ENCODE measurements at regions not wholly inside any gene's neighbourhood (a gene's known extent, or its start where the extent isn't known, plus 50 kb on each side); places are given as distances from the start of the nearest gene placed in this dataset.
"Not testable (repeated sequence)": the region's sequence is repeated elsewhere in the genome, so short reads cannot be mapped to it uniquely, and the experiment has no call there.

DNA sequence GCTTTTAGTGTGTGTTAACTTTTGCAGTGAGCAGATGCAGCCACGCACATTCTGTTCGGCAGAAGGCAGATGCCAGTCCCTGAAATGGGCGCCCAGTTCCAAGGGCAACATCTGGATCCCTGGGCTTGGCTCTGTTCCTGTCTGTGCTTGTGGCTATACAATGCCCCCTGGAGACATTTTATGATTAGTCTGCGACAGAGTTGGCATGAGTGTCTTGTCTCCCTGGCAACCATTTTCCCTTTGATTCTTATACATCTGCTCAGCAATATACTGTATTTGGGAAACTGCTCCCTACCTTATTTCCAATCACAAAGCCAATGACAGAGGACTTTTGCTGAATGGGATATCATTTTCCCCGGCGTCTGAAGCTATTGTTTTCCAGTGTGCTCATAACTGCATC, 1629.5 kb upstream of the GOT2 start:
- no peaks in the 10 kb centered on the region for H3K36me3 ChIP-seq (ENCODE audit: control insufficient read depth in 4 of 4, insufficient read depth in 4 of 4, low read length in 3 of 4)
- 98% methylated on average over 6 of the region's 6 CpGs for WGBS (ENCODE audit: insufficient coverage)
- H3K4me3 ChIP-seq (ENCODE audit: control insufficient read depth in 1 of 7, extremely low read depth in 1 of 7, insufficient read depth in 4 of 7, low read depth in 2 of 7, low read length in 6 of 7) = no peak overlapping the region
- no peaks in the 10 kb centered on the region for H3K4me1 ChIP-seq (ENCODE audit: control extremely low read depth in 1 of 4, control insufficient read depth in 4 of 4, insufficient read depth in 4 of 4, low read length in 3 of 4)
- H3K27ac ChIP-seq (ENCODE audit: insufficient read depth in 1 of 2, low read depth in 1 of 2, low read length in 2 of 2, poor library complexity in 1 of 2, severe bottlenecking in 2 of 2) = no peak overlapping the region
- CTCF ChIA-PET = no interaction called here
- H3K9me3 ChIP-seq (ENCODE audit: control extremely low read depth in 1 of 5, control insufficient read depth in 4 of 5, insufficient read depth in 2 of 5, low read depth in 1 of 5, low read length in 4 of 5) = no peaks in the 10 kb centered on the region
- POLR2A ChIA-PET = no interaction called here
- DNase-seq = no peak
- H3K27me3 ChIP-seq (replicated peaks in 2 of 5; ENCODE audit: control insufficient read depth in 4 of 5, insufficient read depth in 5 of 5, low read length in 4 of 5) = no peaks in the 10 kb centered on the region

DNA sequence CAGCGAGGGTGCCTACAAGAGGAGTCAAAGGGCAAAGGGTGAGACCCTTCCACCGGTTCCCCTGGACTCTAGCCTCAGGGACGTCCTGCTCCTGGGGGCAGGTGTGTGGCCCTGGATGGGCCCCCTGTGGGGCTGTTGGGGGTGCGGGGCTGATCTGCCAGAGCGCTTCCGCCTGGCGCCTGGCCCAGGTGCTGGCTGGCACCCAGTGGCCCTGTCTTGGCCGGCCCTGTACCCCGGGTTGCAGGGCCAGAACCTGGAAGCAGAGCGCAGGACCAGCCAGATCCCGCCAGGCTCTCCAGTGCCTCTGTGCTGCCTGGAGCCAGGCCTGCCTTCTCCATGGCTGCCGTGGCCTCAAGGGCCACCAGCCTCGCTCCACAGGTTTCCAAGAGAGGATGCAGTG, 1625.8 kb upstream of the GOT2 start:
- WGBS (ENCODE audit: insufficient coverage) = 98% methylated on average over 11 of the region's 13 CpGs
- CTCF ChIA-PET; H3K4me3 ChIP-seq (ENCODE audit: control insufficient read depth in 1 of 7, extremely low read depth in 1 of 7, insufficient read depth in 4 of 7, low read depth in 2 of 7, low read length in 6 of 7); H3K4me1 ChIP-seq (ENCODE audit: control extremely low read depth in 1 of 4, control insufficient read depth in 4 of 4, insufficient read depth in 4 of 4, low read length in 3 of 4); H3K27ac ChIP-seq (ENCODE audit: insufficient read depth in 1 of 2, low read depth in 1 of 2, low read length in 2 of 2, poor library complexity in 1 of 2, severe bottlenecking in 2 of 2); H3K9me3 ChIP-seq (ENCODE audit: control extremely low read depth in 1 of 5, control insufficient read depth in 4 of 5, insufficient read depth in 2 of 5, low read depth in 1 of 5, low read length in 4 of 5); H3K27me3 ChIP-seq (replicated peaks in 2 of 5; ENCODE audit: control insufficient read depth in 4 of 5, insufficient read depth in 5 of 5, low read length in 4 of 5); POLR2A ChIA-PET; H3K36me3 ChIP-seq (ENCODE audit: control insufficient read depth in 4 of 4, insufficient read depth in 4 of 4, low read length in 3 of 4); DNase-seq: not testable (repeated sequence)

DNA sequence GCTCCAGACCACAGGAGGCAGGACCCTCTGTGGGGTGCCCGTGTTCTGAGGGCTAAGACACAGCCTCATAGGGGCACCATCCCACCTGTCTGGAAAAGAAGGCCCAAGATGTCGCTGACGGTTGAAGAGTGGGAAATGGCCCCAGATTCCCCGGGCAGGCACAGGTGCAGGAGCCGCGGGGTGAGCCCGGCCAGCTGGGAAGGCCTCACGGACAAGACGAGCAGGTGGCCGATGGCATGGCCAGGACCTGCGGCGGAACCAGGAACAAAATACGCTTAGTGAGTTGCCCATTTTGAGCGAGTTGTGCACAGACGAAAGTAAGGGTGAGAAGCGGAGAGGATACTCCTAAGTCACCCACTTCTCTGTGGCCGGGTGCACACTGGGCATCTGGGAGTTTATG, 1625.3 kb upstream of the GOT2 start:
- DNase-seq; H3K27ac ChIP-seq (ENCODE audit: insufficient read depth in 1 of 2, low read depth in 1 of 2, low read length in 2 of 2, poor library complexity in 1 of 2, severe bottlenecking in 2 of 2); H3K4me1 ChIP-seq (ENCODE audit: control extremely low read depth in 1 of 4, control insufficient read depth in 4 of 4, insufficient read depth in 4 of 4, low read length in 3 of 4); H3K36me3 ChIP-seq (ENCODE audit: control insufficient read depth in 4 of 4, insufficient read depth in 4 of 4, low read length in 3 of 4); POLR2A ChIA-PET; H3K9me3 ChIP-seq (ENCODE audit: control extremely low read depth in 1 of 5, control insufficient read depth in 4 of 5, insufficient read depth in 2 of 5, low read depth in 1 of 5, low read length in 4 of 5); CTCF ChIA-PET; H3K4me3 ChIP-seq (ENCODE audit: control insufficient read depth in 1 of 7, extremely low read depth in 1 of 7, insufficient read depth in 4 of 7, low read depth in 2 of 7, low read length in 6 of 7); H3K27me3 ChIP-seq (replicated peaks in 2 of 5; ENCODE audit: control insufficient read depth in 4 of 5, insufficient read depth in 5 of 5, low read length in 4 of 5): not testable (repeated sequence)
- WGBS (ENCODE audit: insufficient coverage) = 94% methylated on average over 16 of the region's 17 CpGs

DNA sequence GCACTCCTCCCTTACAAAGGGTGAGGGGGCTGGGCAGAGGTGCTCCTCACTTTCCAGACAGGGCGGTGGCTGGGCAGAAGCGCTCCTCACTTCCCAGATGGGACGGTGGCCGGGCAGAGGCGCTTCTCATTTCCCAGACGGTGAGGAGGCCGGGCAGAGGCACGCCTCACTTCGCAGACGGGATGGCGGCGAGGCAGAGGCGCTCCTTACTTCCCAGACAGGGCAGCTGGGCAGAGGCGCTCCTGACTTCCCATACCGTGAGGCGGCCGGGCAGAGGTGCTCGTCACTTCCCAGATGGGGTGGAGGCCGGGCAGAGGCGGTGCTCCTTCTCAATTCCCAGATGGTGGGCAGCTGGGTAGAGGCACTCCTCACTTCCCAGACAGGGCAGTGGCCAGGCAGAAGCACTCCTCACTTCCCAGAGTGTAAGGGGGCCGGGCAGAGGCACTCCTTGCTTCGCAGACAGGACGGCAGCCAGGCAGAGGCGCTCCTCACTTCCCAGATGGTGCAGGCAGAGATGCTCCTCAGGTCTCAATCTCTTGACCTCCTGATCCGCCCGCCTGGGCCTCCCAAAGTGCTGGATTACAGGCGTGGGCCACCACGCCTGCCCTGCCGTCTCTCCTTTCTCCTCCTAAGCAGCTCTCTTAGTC, 1623.9 kb upstream of the GOT2 start:
- POLR2A ChIA-PET; H3K27ac ChIP-seq (ENCODE audit: insufficient read depth in 1 of 2, low read depth in 1 of 2, low read length in 2 of 2, poor library complexity in 1 of 2, severe bottlenecking in 2 of 2); H3K4me3 ChIP-seq (ENCODE audit: control insufficient read depth in 1 of 7, extremely low read depth in 1 of 7, insufficient read depth in 4 of 7, low read depth in 2 of 7, low read length in 6 of 7); H3K36me3 ChIP-seq (ENCODE audit: control insufficient read depth in 4 of 4, insufficient read depth in 4 of 4, low read length in 3 of 4); H3K27me3 ChIP-seq (replicated peaks in 2 of 5; ENCODE audit: control insufficient read depth in 4 of 5, insufficient read depth in 5 of 5, low read length in 4 of 5); CTCF ChIA-PET; H3K9me3 ChIP-seq (ENCODE audit: control extremely low read depth in 1 of 5, control insufficient read depth in 4 of 5, insufficient read depth in 2 of 5, low read depth in 1 of 5, low read length in 4 of 5); H3K4me1 ChIP-seq (ENCODE audit: control extremely low read depth in 1 of 4, control insufficient read depth in 4 of 4, insufficient read depth in 4 of 4, low read length in 3 of 4); DNase-seq: not testable (repeated sequence)
- 95% methylated on average over 26 of the region's 29 CpGs for WGBS (ENCODE audit: insufficient coverage)

DNA sequence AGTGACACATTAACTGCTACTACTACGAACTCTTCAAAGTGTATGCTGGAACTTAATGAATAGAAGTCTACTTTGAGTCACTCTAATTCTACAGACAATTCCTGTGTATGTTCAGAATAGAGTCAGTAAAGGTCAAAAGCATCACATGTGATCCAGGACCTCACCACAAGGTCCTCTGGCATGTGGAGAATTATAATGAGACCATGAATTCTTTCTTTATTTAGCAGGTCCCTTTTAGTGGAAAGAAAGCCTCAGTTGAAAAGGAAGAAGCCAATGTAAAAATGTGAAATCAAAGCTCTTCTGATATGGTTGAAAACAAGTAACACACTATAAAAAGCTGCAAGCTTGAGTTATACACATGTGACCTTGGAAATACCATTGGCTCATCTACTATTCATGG, 1612.1 kb upstream of the GOT2 start:
- Histone ChIP-seq H3K4me3 (ENCODE audit: control insufficient read depth in 1 of 7, extremely low read depth in 1 of 7, insufficient read depth in 4 of 7, low read depth in 2 of 7, low read length in 6 of 7) (no peak overlapping the region), H3K9me3 (ENCODE audit: control extremely low read depth in 1 of 5, control insufficient read depth in 4 of 5, insufficient read depth in 2 of 5, low read depth in 1 of 5, low read length in 4 of 5) (no peaks in the 10 kb centered on the region), H3K4me1 (ENCODE audit: control extremely low read depth in 1 of 4, control insufficient read depth in 4 of 4, insufficient read depth in 4 of 4, low read length in 3 of 4) (no peaks in the 10 kb centered on the region), H3K27ac (ENCODE audit: insufficient read depth in 1 of 2, low read depth in 1 of 2, low read length in 2 of 2, poor library complexity in 1 of 2, severe bottlenecking in 2 of 2) (no peak overlapping the region), H3K36me3 (ENCODE audit: control insufficient read depth in 4 of 4, insufficient read depth in 4 of 4, low read length in 3 of 4) (no peaks in the 10 kb centered on the region), H3K27me3 (replicated peaks in 2 of 5; ENCODE audit: control insufficient read depth in 4 of 5, insufficient read depth in 5 of 5, low read length in 4 of 5) (no peaks in the 10 kb centered on the region)
- no peak for DNase-seq
- CTCF ChIA-PET = no interaction called here
- 100% methylated on average over 1 of the region's 1 CpG for WGBS (ENCODE audit: insufficient coverage)
- POLR2A ChIA-PET = no interaction called here

DNA sequence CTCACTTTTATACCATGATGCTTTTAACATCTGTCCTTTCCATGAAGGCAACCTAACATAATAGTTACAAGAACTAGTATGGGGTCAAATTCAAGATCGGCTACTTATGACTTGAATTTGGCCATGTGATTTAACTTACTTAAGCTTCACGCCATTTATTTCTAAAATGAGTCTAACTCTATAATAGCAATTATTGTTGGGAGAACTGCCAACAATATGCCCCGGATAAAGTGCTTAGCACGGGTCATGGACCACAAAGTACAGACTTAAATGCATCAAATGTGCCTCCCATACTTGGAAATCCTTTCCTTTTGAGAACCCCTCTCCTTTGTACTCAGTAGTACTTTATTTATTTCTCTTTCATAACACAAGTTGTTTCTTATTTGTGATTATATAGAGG, 1603.6 kb upstream of the GOT2 start:
- 100% methylated on average over 2 of the region's 4 CpGs for WGBS (ENCODE audit: insufficient coverage)
- CTCF ChIA-PET = no interaction called here
- H3K36me3 ChIP-seq (ENCODE audit: control insufficient read depth in 4 of 4, insufficient read depth in 4 of 4, low read length in 3 of 4) = no peaks in the 10 kb centered on the region
- H3K4me1 ChIP-seq (ENCODE audit: control extremely low read depth in 1 of 4, control insufficient read depth in 4 of 4, insufficient read depth in 4 of 4, low read length in 3 of 4) = no peaks in the 10 kb centered on the region
- no peaks in the 10 kb centered on the region for H3K27me3 ChIP-seq (replicated peaks in 2 of 5; ENCODE audit: control insufficient read depth in 4 of 5, insufficient read depth in 5 of 5, low read length in 4 of 5)
- no peak overlapping the region for H3K4me3 ChIP-seq (ENCODE audit: control insufficient read depth in 1 of 7, extremely low read depth in 1 of 7, insufficient read depth in 4 of 7, low read depth in 2 of 7, low read length in 6 of 7)
- DNase-seq = no peak
- H3K27ac ChIP-seq (ENCODE audit: insufficient read depth in 1 of 2, low read depth in 1 of 2, low read length in 2 of 2, poor library complexity in 1 of 2, severe bottlenecking in 2 of 2) = no peak overlapping the region
- H3K9me3 ChIP-seq (ENCODE audit: control extremely low read depth in 1 of 5, control insufficient read depth in 4 of 5, insufficient read depth in 2 of 5, low read depth in 1 of 5, low read length in 4 of 5) = peaks cover 0 to 1% (median 0%) of the 10 kb centered on the region in 5 experiments
- POLR2A ChIA-PET = no interaction called here

DNA sequence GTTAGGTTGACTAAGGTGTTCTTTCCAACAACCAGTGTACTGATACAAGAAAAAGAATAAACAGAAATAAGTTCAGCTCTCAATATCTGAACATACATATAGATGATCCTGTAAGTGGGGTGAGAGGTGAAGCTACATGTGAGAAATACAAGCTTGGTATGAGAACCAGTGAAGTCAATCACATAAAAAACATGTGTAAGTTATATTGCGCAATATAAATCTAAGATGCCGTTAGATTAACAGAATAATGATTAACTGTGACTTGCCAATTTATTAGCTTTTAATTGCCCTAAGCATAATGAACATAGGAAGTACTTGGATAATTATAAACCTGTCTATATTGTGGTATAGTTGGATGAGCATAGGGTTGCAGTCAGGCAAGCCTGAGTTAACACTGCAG, 1597.1 kb upstream of the GOT2 start:
- Histone ChIP-seq H3K4me3 (ENCODE audit: control insufficient read depth in 1 of 7, extremely low read depth in 1 of 7, insufficient read depth in 4 of 7, low read depth in 2 of 7, low read length in 6 of 7) (no peak overlapping the region), H3K27ac (ENCODE audit: insufficient read depth in 1 of 2, low read depth in 1 of 2, low read length in 2 of 2, poor library complexity in 1 of 2, severe bottlenecking in 2 of 2) (no peak overlapping the region), H3K27me3 (replicated peaks in 2 of 5; ENCODE audit: control insufficient read depth in 4 of 5, insufficient read depth in 5 of 5, low read length in 4 of 5) (no peaks in the 10 kb centered on the region), H3K36me3 (ENCODE audit: control insufficient read depth in 4 of 4, insufficient read depth in 4 of 4, low read length in 3 of 4) (no peaks in the 10 kb centered on the region), H3K4me1 (ENCODE audit: control extremely low read depth in 1 of 4, control insufficient read depth in 4 of 4, insufficient read depth in 4 of 4, low read length in 3 of 4) (no peaks in the 10 kb centered on the region), H3K9me3 (ENCODE audit: control extremely low read depth in 1 of 5, control insufficient read depth in 4 of 5, insufficient read depth in 2 of 5, low read depth in 1 of 5, low read length in 4 of 5) (peaks cover 0 to 1% (median 0%) of the 10 kb centered on the region in 5 experiments)
- no peak for DNase-seq
- CTCF ChIA-PET = no interaction called here
- no CpG with 5 or more reads among the region's 2 CpGs for WGBS (ENCODE audit: insufficient coverage)
- POLR2A ChIA-PET = no interaction called here

Data from common myeloid progenitor, CD34-positive (primary cell).